ENCODE measurements at regions not wholly inside any gene's neighbourhood (a gene's known extent, or its start where the extent isn't known, plus 50 kb on each side); places are given as distances from the start of the nearest gene placed in this dataset.

DNA sequence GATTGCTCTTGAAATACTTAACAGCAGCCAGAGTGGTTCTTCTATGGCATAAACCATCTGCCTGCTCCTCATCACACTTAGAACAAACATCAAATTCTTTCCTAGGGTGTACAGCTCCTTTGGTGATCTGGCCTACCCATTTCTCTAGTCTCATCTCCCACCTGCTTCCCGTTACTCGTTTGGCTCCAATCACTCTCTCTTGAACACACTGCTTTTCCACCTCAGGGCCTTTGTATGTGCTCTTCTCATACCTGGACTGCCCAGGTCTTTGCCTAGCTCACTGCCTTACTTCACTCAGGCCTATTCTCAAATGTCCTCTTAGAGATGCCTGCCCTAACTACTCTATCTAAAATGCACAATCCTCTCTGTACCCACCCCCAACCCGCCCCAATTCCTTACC, 100.5 kb downstream of the KCNRG start:
- in situ Hi-C loops (cut with MboI): no loop called here

DNA sequence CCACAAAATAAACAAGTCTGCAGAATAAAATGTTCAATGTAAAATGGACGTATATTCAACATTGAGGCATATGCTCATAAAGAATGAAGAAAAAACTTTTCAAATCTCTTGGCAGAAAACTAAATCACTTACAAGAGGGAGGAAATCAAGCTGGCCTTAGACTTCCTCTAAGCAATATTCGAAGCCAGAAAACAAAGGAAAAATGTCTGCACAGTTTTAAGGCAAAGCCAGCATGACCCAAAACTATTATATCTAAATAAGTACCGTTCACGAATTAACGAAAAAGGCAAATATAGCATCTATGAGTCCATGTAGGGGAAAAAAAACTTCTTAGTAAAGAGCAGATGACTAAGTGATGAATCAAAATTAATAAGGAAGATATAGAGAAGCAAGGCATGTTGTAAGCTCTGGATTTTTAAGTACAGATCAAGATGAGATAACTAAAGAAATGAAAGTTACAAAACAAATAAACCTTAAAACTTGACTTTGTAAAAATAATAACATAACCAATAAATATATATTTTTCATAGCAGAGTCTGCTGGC, 101.3 kb downstream of the KCNRG start:
- WGBS, 2 experiments (ENCODE audit: low coverage in 1 of 2, low lambda C conversion rate in 2 of 2, missing lambda C conversion rate in 2 of 2): 74 to 76% methylated on average over 5 of the region's 5 CpGs
- in situ Hi-C loops (cut with MboI): no loop called here
- DNase-seq: peak; percentile 55

More for the DNA sequence above, 100.5 kb downstream of the KCNRG start:
- Histone ChIP-seq H3K9me2 (ENCODE audit: insufficient read depth) (no peaks in the 10 kb centered on the region), H3K79me2 (ENCODE audit: insufficient read depth) (peaks cover 91% of the 10 kb centered on the region), H3K9me3 (ENCODE audit: low read depth) (no peaks in the 10 kb centered on the region), H3K4me3 (no peak overlapping the region), H2AFZ (no peak overlapping the region), H3K27me3 (replicated peaks; ENCODE audit: insufficient read depth) (no peaks in the 10 kb centered on the region), H3K36me3 (ENCODE audit: low read depth) (no peaks in the 10 kb centered on the region; the same call in 1 of the 2 replicates), H3K27ac (no peak overlapping the region), H4K20me1 (ENCODE audit: insufficient read depth) (peaks cover 4% of the 10 kb centered on the region), H3K9ac (no peak overlapping the region), H3K4me1 (ENCODE audit: insufficient read depth) (peaks cover 8% of the 10 kb centered on the region), H3F3A (ENCODE audit: insufficient read depth) (0 out of 2 replicates have a peak, but pooled peaks cover 4% of the 10 kb centered on the region), H3K4me2 (ENCODE audit: unreplicated experiment) (no peak overlapping the region)
- 100% methylated on average over 2 to 3 of the region's 3 CpGs for WGBS, 2 experiments (ENCODE audit: low coverage in 1 of 2, low lambda C conversion rate in 2 of 2, missing lambda C conversion rate in 2 of 2)
- no peak for DNase-seq
- TF ChIP-seq EZH2phosphoT487 (IDR thresholded peaks at IDR 0.05; ENCODE audit: insufficient read depth, low read depth) (no peak), EZH2 (IDR thresholded peaks at IDR 0.05; ENCODE audit: insufficient read depth, poor library complexity, severe bottlenecking) (no peak)

DNA sequence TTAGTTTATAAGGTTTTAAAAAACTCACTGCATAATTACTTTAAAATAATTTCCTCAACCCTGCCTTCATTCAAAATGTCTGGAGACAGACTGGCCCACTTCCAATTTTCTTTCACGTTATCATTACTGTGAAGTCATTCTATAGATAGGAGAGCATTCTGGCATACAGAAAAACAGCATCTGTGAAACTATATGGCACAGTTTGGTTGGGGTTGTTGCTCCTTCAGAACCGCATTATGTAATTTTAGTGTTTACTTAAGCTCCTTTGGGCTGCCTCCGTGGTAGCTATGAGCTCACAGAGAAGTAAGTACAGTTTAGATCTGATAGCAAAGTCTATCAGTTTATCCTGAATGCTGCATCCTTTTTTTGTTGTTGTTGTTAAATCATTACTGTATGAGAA, 104.3 kb downstream of the KCNRG start:
- Histone ChIP-seq H3F3A (ENCODE audit: insufficient read depth) (peaks cover 13% of the 10 kb centered on the region), H3K9ac (no peak overlapping the region), H3K27ac (no peak overlapping the region), H3K4me2 (ENCODE audit: unreplicated experiment) (no peak overlapping the region), H3K4me3 (no peak overlapping the region), H3K4me1 (ENCODE audit: insufficient read depth) (peaks cover 8% of the 10 kb centered on the region), H3K9me3 (ENCODE audit: low read depth) (no peaks in the 10 kb centered on the region), H3K36me3 (ENCODE audit: low read depth) (no peaks in the 10 kb centered on the region), H3K9me2 (ENCODE audit: insufficient read depth) (no peaks in the 10 kb centered on the region), H3K27me3 (replicated peaks; ENCODE audit: insufficient read depth) (no peaks in the 10 kb centered on the region), H2AFZ (no peak overlapping the region), H3K79me2 (ENCODE audit: insufficient read depth) (peaks cover 83% of the 10 kb centered on the region), H4K20me1 (ENCODE audit: insufficient read depth) (peaks cover 4% of the 10 kb centered on the region)
- WGBS, 2 experiments (ENCODE audit: low coverage in 1 of 2, low lambda C conversion rate in 2 of 2, missing lambda C conversion rate in 2 of 2): 74 to 75% methylated on average over 3 of the region's 3 CpGs
- in situ Hi-C loops (cut with MboI): no loop called here
- no peak for DNase-seq
- TF ChIP-seq EZH2phosphoT487 (IDR thresholded peaks at IDR 0.05; ENCODE audit: insufficient read depth, low read depth) (no peak), EZH2 (IDR thresholded peaks at IDR 0.05; ENCODE audit: insufficient read depth, poor library complexity, severe bottlenecking) (no peak)

More for the DNA sequence above, 101.3 kb downstream of the KCNRG start:
- Histone ChIP-seq H3K36me3 (ENCODE audit: low read depth) (no peaks in the 10 kb centered on the region; the same call in 1 of the 2 replicates), H3K4me3 (no peak overlapping the region), H3K9ac (no peak overlapping the region), H3K9me3 (ENCODE audit: low read depth) (no peaks in the 10 kb centered on the region), H3K9me2 (ENCODE audit: insufficient read depth) (no peaks in the 10 kb centered on the region), H2AFZ (no peak overlapping the region), H3K4me2 (ENCODE audit: unreplicated experiment) (no peak overlapping the region), H3K4me1 (ENCODE audit: insufficient read depth) (peaks cover 8% of the 10 kb centered on the region), H3K27me3 (replicated peaks; ENCODE audit: insufficient read depth) (no peaks in the 10 kb centered on the region), H3K27ac (no peak overlapping the region), H3F3A (ENCODE audit: insufficient read depth) (0 out of 2 replicates have a peak, but pooled peaks cover 4% of the 10 kb centered on the region), H3K79me2 (ENCODE audit: insufficient read depth) (peaks cover 91% of the 10 kb centered on the region), H4K20me1 (ENCODE audit: insufficient read depth) (peaks cover 4% of the 10 kb centered on the region)
- TF ChIP-seq EZH2 (IDR thresholded peaks at IDR 0.05; ENCODE audit: insufficient read depth, poor library complexity, severe bottlenecking) (no peak), EZH2phosphoT487 (IDR thresholded peaks at IDR 0.05; ENCODE audit: insufficient read depth, low read depth) (no peak)

DNA sequence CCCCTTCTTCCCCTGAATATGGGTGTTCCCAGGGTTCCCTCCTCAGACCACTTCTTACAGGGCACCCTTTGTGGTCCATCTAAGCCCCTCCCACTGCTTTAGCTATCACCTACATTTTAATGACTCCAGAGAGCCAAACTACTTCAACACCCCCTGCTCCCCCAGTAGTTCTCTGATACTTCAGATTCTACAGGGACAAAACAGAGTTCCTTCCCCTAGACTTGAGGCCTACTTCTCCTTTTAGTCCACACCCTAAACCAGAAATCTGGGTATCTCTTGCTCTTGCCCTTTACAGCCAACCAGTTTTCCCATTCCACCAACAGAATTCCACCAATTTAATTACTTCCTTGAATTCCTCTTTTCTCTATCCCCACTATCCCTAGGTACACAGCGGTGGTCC, 107.2 kb downstream of the KCNRG start:
- Histone ChIP-seq H3K4me1 (ENCODE audit: insufficient read depth) (no peaks in the 10 kb centered on the region), H3K27ac (no peak overlapping the region), H4K20me1 (ENCODE audit: insufficient read depth) (no peaks in the 10 kb centered on the region; the same call in none of the 2 replicates), H3K4me2 (ENCODE audit: unreplicated experiment) (no peak overlapping the region), H3F3A (ENCODE audit: insufficient read depth) (peaks cover 15% of the 10 kb centered on the region), H3K4me3 (no peak overlapping the region), H3K9me3 (ENCODE audit: low read depth) (no peaks in the 10 kb centered on the region), H3K36me3 (ENCODE audit: low read depth) (no peaks in the 10 kb centered on the region), H3K9ac (no peak overlapping the region), H3K27me3 (replicated peaks; ENCODE audit: insufficient read depth) (no peaks in the 10 kb centered on the region), H3K9me2 (ENCODE audit: insufficient read depth) (no peaks in the 10 kb centered on the region), H3K79me2 (ENCODE audit: insufficient read depth) (peaks cover 56% of the 10 kb centered on the region), H2AFZ (no peak overlapping the region)
- no peak for DNase-seq
- in situ Hi-C loops (cut with MboI): no loop called here
- 100% methylated on average over 1 of the region's 1 CpG for WGBS, 2 experiments (ENCODE audit: low coverage in 1 of 2, low lambda C conversion rate in 2 of 2, missing lambda C conversion rate in 2 of 2)
- TF ChIP-seq EZH2phosphoT487 (IDR thresholded peaks at IDR 0.05; ENCODE audit: insufficient read depth, low read depth): no peak
- no peak for TF ChIP-seq EZH2 (IDR thresholded peaks at IDR 0.05; ENCODE audit: insufficient read depth, poor library complexity, severe bottlenecking)

All from GM23248 (cell line).